ENCODE measurements at regions not wholly inside any gene's neighbourhood (a gene's known extent, or its start where the extent isn't known, plus 50 kb on each side); places are given as distances from the start of the nearest gene placed in this dataset.

DNA sequence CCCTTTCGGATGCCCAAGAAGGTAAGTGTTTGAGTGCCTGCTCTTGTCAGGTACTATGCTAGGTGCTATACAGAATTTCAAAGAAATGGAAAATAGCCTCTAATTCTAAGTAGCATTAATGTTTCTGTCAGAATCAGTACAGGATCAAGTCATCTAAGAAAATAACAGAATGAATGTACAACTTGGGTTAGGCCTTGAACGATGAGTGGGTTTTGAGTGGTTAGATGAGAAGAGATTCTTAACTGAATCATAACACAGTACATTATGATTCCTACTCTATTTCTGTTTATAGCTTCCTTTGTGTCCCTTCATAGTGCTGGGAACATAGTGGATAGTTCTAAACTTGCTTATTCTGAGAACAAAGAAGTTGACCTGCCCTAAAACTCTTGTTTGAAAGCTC is 253.9 kb downstream of the GLUD2 start:
- H3K9me3 ChIP-seq, result no peaks in the 10 kb centered on the region
- DNase-seq (ENCODE audit: low spot score) (no peak), ATAC-seq (ENCODE audit: insufficient number of reproducible peaks, low FRiP score, low read depth) (no peak)
- H3K36me3 ChIP-seq, result no peaks in the 10 kb centered on the region
- H3K4me1 ChIP-seq (ENCODE audit: control insufficient read depth in 1 of 2, low read depth in 2 of 2), result no peaks in the 10 kb centered on the region
- H3K27me3 ChIP-seq (replicated peaks; ENCODE audit: insufficient read depth), result no peaks in the 10 kb centered on the region
- no peak overlapping the region for H3K4me3 ChIP-seq
- no peak for TF ChIP-seq CTCF (IDR thresholded peaks at IDR 0.05)
- H3K27ac ChIP-seq, result no peak overlapping the region

- Histone ChIP-seq H3K4me3 (no peak overlapping the region), H3K36me3 (no peaks in the 10 kb centered on the region), H3K27me3 (replicated peaks; ENCODE audit: insufficient read depth) (no peaks in the 10 kb centered on the region), H3K4me1 (ENCODE audit: control insufficient read depth in 1 of 2, low read depth in 2 of 2) (no peaks in the 10 kb centered on the region), H3K27ac (no peak overlapping the region), H3K9me3 (no peaks in the 10 kb centered on the region)
- no peak for ATAC-seq (ENCODE audit: insufficient number of reproducible peaks, low FRiP score, low read depth)
- TF ChIP-seq CTCF (IDR thresholded peaks at IDR 0.05), result no peak
- DNase-seq (ENCODE audit: low spot score), result no peak
Observed at GRCh38 chrX:121301822-121302221, 254.4 kb downstream of the GLUD2 start.

- Histone ChIP-seq H3K27me3 (replicated peaks; ENCODE audit: insufficient read depth) (no peaks in the 10 kb centered on the region), H3K9me3 (no peaks in the 10 kb centered on the region), H3K27ac (no peak overlapping the region), H3K4me3 (no peak overlapping the region), H3K4me1 (ENCODE audit: control insufficient read depth in 1 of 2, low read depth in 2 of 2) (no peaks in the 10 kb centered on the region), H3K36me3 (no peaks in the 10 kb centered on the region)
- TF ChIP-seq CTCF (IDR thresholded peaks at IDR 0.05), result no peak
- DNase-seq (ENCODE audit: low spot score) (no peak), ATAC-seq (ENCODE audit: insufficient number of reproducible peaks, low FRiP score, low read depth) (no peak)
Observed at GRCh38 chrX:121307449-121307848, 260.0 kb downstream of the GLUD2 start.

GRCh38 chrX:121308276-121308805 is 260.9 kb downstream of the GLUD2 start:
- ATAC-seq (ENCODE audit: insufficient number of reproducible peaks, low FRiP score, low read depth), result no peak
- Histone ChIP-seq H3K27ac (no peak overlapping the region), H3K27me3 (replicated peaks; ENCODE audit: insufficient read depth) (no peaks in the 10 kb centered on the region), H3K36me3 (no peaks in the 10 kb centered on the region), H3K9me3 (no peaks in the 10 kb centered on the region), H3K4me3 (no peak overlapping the region), H3K4me1 (ENCODE audit: control insufficient read depth in 1 of 2, low read depth in 2 of 2) (no peaks in the 10 kb centered on the region)
- TF ChIP-seq CTCF (IDR thresholded peaks at IDR 0.05), result no peak
- DNase-seq (ENCODE audit: low spot score), result no peak

GRCh38 chrX:121310820-121311219 is 263.4 kb downstream of the GLUD2 start:
- H3K27ac ChIP-seq, result no peak overlapping the region
- DNase-seq (ENCODE audit: low spot score) (no peak), ATAC-seq (ENCODE audit: insufficient number of reproducible peaks, low FRiP score, low read depth) (no peak)
- no peaks in the 10 kb centered on the region for H3K4me1 ChIP-seq (ENCODE audit: control insufficient read depth in 1 of 2, low read depth in 2 of 2)
- no peaks in the 10 kb centered on the region for H3K27me3 ChIP-seq (replicated peaks; ENCODE audit: insufficient read depth)
- TF ChIP-seq CTCF (IDR thresholded peaks at IDR 0.05), result no peak
- H3K9me3 ChIP-seq, result no peaks in the 10 kb centered on the region
- no peak overlapping the region for H3K4me3 ChIP-seq
- no peaks in the 10 kb centered on the region for H3K36me3 ChIP-seq
